COLO829 (cell line): ENCODE measurements at regions not wholly inside any gene's neighbourhood (a gene's known extent, or its start where the extent isn't known, plus 50 kb on each side); places are given as distances from the start of the nearest gene placed in this dataset.
A peak's percentile ranks its signal among the peaks of the same experiment; 100 is the strongest.

Source experiments
- DNase-seq: peaks from one replicate; pipeline ENCODE4 v3.0.0; 2012; ENCODE audit warnings: low spot score

GRCh38 chr9:87157366-87158031, 210.2 kb upstream of the GAS1 start:
- DNase-seq, result no peak

GRCh38 chr9:87158765-87159164, 211.5 kb upstream of the GAS1 start:
- no peak for DNase-seq

- DNase-seq, result no peak
These were observed 213.1 kb upstream of the GAS1 start for GRCh38 chr9:87160148-87161102.

GRCh38 chr9:87167161-87167560, 219.9 kb upstream of the GAS1 start:
- DNase-seq, result no peak

- DNase-seq, result no peak
These were observed 220.3 kb upstream of the GAS1 start for GRCh38 chr9:87167582-87167981.

- no peak for DNase-seq
These were observed 231.0 kb upstream of the GAS1 start for GRCh38 chr9:87178302-87178701.

GRCh38 chr9:87179553-87180340, 232.4 kb upstream of the GAS1 start:
- peak; percentile 77 for DNase-seq

- DNase-seq, result no peak
These were observed 233.1 kb upstream of the GAS1 start for GRCh38 chr9:87180361-87180760.

- no peak for DNase-seq
These were observed 233.5 kb upstream of the GAS1 start for GRCh38 chr9:87180841-87181240.

- DNase-seq, result no peak
These were observed 234.4 kb upstream of the GAS1 start for GRCh38 chr9:87181670-87182069.

- no peak for DNase-seq
These were observed 237.8 kb upstream of the GAS1 start for GRCh38 chr9:87184956-87185642.

GRCh38 chr9:87187656-87188055, 240.3 kb upstream of the GAS1 start:
- DNase-seq, result no peak

- DNase-seq, result no peak
These were observed 241.7 kb upstream of the GAS1 start for GRCh38 chr9:87189006-87189405.

- DNase-seq, result no peak
These were observed 245.8 kb upstream of the GAS1 start for GRCh38 chr9:87193151-87193550.

GRCh38 chr9:87193925-87194868, 246.9 kb upstream of the GAS1 start:
- DNase-seq, result no peak

- DNase-seq, result no peak
These were observed 248.0 kb upstream of the GAS1 start for GRCh38 chr9:87195306-87195705.

GRCh38 chr9:87197349-87198130, 250.2 kb upstream of the GAS1 start:
- DNase-seq, result no peak

- peak; percentile 50 for DNase-seq
These were observed 251.4 kb upstream of the GAS1 start for GRCh38 chr9:87198716-87199115.

- no peak for DNase-seq
These were observed 252.0 kb upstream of the GAS1 start for GRCh38 chr9:87199278-87199677.

- no peak for DNase-seq
These were observed 252.5 kb upstream of the GAS1 start for GRCh38 chr9:87199782-87200181.
